ENCODE measurements at regions not wholly inside any gene's neighbourhood (a gene's known extent, or its start where the extent isn't known, plus 50 kb on each side); places are given as distances from the start of the nearest gene placed in this dataset.

DNA sequence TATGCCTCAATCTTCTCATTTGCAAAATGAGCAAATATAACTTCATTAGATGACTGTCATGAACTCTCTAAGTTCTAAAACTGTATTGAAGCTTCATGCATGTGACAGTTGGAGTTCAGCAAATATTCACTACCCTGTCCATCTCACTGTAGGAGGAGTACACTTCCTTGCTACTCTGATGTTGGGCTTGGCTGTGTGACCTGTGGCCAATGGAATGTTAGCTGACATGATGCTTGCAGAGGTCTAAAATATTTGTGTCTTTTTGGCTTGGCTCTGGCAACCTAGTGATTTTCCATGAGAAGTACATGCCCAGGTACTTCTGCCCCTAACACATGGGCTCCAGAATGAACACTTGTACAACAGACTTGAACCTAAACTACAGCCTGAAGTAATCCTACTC is 203.1 kb upstream of the ANKH start:
- no peak for DNase-seq

DNA sequence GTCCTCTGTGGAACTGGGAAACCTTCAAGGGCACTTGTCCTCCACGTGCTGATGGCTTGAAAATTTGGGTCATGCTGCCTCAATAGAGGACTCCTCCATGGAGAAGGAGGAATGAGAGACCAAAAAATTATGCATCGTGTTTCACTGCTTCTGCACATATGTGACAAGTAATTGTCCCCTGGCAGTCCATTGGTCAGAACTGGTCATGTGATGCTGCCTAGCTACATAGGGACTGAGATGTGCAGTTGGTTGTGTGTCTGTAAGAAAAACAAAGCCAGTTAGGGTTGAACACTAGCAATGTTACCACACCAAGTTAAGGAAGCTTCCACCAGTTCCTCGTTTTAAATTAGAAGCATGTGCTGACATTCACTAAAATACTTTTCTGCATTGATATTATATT is 201.9 kb upstream of the ANKH start:
- DNase-seq, result no peak

DNA sequence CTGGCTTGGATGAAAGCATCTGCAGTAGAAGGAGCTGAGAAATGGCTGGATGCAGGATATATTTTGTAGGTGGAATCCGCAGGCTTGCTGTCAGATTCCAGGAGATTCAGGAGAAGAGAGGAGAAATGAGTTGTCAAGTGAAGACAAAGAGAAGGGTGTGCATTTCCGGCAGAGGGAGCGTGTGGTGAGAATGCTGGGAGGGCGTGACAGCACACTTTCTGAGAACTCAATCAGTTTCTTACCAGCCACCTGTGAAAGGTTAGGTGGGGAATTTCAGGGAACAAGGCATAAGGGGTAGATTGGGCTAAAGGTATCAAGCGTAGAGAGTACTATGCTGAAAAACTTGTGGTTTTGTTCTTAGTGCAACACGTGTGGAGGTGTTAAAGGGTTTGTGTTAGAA is 199.3 kb upstream of the ANKH start:
- DNase-seq, result no peak

DNA sequence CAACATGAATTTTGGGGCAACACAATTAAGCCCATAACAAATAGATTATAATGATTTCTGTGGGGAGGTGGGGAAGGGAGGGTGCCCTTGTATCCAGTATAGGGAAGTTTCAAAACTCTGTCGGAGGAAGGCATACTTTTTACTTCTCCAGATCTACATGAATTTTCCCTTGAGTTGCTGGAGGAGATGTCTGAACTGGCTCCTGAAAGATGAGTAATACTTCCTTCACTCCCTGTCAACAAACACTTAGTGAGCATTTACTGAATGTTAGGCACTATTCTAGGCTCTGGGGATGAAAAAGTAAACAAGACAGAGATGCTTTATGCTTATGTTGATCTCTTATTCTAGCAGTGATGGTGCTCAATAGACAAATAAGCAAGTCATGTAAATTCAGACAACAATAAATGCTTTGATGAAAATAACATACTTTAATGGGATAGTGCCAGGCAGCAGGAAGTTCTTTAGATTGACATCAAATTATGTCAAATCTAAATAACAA is 197.9 kb upstream of the ANKH start:
- no peak for DNase-seq

DNA sequence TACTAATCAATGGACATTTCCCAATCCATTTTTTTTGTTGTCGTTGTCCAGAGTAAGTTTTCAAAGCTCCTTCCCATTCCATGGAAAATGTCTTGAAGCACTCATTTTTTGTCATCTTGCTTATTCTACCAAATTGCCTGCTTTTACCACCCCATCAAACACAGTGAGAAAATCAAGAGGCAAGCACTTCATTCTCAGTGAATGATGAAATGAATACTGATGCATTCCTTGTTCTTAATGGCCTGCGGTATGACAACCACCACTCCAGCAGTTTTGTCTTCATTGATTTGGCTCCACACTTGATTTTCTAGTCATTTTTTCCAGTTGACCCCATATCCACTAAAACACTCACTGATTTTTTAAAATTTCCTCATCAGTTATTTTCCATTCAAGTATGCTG is 193.5 kb upstream of the ANKH start:
- no peak for DNase-seq

DNA sequence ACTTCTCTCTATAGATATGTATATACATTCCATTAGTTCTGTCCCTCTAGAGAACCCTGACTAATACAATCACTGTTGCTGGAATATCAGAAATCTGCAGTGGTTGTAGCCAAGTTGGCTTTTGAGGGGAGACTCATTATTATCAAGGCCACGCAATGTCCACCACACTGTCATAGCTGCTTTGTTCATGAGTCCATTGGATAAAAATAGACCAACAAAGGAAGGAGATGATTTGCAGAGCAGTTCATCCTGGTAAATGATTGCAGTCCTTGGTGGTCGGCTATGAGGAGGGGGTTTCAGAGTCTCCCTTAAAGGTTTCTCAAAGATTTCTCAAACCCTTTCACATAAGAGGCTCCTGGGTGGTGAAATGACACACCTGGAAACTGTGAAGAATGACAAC is 192.8 kb upstream of the ANKH start:
- DNase-seq, result no peak

DNA sequence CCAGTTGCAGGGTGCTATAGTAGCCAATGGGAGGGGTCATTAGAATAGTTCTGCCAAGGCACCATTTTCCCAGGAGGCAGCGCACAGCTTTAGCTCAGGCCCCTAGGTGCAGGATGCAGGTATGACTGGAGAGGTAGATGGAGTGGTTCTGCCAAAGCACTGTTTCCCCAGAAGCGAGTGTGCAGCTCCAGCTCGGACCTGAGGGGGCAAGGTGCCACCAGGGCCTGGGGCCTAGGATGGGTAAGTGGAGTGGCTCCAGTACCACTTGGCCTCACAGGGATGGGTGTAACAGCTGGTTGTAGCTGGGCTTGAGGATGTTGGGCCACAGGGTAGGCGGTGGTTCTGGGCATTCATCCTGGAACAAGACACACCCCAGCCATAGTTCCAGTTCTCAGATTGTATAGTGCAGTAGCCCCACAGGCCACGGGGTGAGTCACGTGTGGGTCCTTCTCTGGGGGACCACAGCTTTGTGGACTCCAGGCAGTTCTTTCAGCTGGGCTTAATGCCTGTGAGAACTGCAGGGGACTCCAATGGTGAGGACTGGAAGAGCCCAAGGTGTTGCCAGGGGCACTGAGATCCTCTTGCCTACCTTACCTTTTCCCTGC is 185.5 kb upstream of the ANKH start:
- no peak for DNase-seq

DNA sequence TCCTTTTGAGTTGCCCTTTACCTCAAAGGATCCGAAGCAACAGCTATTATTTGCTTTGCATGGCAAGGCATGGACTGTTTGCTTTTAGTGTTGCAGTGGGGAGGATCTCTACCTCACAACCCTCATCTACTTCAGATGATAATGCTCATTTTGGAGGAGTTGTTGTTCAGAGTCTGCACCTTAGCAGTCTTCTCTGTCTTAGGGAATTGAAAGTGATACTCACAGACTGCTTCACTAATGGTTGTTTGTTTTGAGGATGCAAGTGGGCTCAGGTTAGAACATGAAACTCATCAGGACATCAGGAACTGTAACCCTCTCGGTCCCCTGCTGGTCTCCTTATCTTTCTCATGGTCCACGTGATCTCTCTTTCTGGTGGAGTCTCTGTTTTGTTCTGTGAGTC is 172.9 kb upstream of the ANKH start:
- DNase-seq, result no peak

DNA sequence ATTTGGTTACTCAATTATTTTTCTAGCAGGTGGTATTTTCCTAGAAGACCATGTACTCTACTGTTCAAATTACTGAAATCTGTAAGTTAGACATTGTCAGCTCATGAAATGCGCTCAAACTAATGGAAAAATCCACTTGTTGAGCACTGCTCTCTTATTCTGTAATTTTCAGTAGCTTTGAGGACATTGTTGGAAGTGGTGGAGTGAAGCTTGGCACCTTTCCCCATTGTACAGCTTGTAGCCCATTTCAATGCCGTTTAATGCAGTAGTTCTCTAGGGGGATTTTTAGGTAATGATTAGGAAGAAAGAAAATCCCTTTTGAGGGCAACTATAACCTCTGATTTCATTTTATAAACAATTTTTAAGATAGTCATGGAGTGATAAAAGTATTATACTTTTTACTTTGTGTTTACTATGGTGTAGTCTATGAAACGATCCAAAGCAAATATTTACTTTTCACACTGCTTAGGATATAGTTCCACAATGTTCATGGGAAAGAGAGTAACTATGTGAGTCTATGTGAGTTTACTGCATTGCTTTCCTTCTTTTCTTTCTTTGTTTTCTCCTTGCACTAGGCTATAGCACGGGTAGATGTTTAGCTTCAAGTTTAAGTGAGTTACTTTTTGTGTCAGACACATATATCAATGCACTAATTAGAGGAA is 165.8 kb upstream of the ANKH start:
- DNase-seq, result no peak

DNA sequence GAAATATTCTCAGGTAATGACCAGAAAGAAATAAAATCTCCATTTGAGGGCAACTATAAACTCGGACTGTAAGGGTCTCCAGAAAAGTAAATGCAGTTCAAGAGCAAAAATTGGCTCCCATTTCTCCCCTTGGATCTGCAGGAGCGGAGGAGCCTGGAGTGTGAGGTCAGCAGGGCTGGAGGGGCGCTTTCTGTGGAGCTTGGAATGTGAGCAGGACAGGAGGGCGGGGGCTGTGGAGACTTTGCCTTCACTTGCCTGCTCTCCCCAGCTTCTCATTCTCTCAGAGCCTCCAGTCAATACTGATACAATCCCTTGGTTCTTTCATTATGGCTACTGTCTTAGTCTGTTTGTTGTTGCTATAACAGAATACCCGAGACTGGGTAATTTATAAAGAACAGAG is 162.8 kb upstream of the ANKH start:
- no peak for DNase-seq

DNA sequence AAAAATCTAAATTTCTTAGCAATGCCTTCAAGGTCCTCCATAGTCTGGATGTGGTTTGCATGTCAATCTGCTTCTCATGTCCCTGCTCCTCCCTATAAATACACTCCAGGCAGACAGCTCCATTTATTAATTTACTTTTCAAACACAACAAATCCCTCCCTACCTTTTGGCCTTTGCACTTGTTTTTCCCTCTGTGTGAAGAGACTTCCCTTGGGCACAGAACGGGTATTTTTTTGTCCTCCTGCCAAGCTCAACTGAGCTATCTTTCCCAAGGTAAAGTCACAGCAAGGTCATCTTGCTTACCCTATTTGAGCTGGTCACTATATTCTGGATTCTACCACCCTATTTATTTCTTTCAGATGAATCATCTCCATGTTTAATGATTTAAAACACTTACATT is 159.6 kb upstream of the ANKH start:
- DNase-seq, result no peak

DNA sequence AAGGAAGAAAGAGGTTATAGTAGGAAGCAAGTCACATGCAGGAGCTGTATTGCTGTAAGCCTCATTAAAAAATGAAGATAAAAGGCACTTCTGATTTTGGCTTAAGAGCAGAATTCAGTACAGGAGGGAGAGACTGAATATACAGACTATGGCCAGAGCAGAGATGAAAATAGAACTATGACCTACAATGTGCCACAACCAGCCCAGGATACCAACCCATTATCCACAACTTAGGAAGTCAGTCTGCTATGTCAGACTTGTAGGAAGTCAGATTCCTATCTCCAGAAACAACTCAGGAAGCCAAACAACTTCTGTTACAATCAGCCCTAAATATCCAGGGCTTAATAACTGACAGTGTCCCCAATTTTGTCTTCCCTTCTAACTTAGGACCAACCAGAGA is 156.2 kb upstream of the ANKH start:
- DNase-seq, result no peak

DNA sequence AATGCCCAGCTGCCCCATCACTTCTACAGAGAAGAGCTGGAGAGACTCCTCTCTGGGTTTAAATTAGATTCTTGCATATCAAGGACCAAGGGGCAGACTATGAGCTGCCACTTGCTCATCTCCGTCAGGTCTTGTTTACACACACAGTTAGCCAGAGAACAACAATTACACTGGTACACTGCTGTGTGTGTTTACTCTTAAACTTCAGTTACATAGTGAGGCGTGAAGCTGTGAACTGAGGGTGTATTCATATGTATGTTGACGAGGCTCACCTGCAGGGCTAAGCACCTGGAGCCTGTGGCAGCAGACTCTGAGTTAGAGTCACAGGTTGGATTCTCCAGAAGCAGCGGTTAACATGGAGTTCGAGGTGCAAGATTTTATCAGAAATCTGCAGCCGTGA is 155.4 kb upstream of the ANKH start:
- no peak for DNase-seq

DNA sequence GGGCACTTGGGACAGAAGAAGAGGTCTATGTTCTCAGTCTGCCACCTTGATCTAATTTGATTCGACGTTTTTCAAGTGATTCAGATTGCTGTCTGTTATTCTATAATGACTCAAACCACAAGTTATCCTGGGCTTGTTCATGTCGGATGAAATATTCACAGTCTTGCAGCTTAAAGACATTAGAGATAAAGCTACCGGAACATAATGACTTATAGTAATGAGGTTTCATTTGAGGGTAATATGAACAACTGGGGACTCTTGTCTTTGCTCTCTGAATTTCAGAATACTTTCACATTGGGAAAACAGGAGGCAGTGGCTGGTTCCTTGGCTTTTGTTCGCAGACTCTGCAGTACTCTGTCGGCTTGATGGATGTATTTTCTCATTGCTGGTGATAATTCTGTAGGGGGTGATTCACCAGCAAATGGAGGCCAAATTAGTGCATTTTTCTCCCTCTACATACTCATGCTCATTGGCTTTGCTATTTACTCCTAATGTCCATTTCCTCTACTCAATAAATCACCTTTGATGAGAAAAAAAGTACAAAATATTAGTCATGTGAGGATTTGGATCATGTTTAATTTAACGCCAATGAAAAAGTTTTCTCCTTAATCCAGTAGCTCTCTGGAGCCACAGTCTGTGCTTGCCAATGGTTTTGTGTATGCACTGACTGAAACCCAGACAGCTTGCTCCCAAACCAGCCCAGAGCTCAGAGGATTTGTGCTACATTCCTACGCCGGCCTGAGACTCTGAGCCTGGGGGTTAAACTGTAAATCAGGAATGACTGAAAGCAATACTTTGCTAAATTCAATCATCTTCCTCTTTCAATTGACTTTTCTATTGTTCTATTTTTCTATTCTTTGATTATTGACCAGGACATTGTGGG is 154.7 kb upstream of the ANKH start:
- DNase-seq, result no peak

DNA sequence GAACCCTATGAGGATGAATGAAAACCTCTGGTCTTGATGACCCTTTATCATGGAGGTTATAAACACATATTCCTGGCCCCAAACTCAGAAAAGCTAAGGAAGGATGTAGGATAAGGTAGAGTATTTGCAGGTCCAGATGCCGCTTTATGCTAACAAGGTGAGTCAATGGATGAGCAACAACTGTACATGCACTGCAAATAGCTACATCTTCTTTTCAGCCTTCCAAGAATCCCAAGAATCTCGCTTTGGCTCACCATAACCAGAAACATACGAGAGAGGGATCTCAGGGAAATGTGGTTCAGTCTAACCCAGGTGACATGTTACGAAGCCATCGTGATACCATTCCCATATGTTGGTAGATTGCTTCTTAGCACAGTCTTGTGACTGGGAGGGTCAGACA is 152.3 kb upstream of the ANKH start:
- no peak for DNase-seq

DNA sequence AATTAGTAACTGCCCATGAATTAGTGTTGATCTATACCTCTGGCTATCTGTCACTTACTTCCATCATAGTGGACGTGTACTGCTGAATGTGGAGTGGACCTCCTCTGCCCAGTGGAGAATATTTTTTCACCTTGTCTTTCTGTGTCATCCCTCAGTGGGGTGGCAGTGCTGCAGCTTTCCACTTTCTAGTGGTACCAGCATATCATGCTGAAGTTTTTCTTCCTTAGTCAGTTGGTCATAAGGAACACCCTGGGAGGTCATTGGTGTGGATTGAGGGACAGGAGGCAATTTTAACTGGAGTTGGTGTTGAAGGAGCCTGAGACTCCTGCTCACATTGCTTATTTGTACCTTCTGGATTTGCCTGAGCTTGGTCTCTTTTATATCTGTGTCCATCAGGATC is 151.7 kb upstream of the ANKH start:
- no peak for DNase-seq

DNA sequence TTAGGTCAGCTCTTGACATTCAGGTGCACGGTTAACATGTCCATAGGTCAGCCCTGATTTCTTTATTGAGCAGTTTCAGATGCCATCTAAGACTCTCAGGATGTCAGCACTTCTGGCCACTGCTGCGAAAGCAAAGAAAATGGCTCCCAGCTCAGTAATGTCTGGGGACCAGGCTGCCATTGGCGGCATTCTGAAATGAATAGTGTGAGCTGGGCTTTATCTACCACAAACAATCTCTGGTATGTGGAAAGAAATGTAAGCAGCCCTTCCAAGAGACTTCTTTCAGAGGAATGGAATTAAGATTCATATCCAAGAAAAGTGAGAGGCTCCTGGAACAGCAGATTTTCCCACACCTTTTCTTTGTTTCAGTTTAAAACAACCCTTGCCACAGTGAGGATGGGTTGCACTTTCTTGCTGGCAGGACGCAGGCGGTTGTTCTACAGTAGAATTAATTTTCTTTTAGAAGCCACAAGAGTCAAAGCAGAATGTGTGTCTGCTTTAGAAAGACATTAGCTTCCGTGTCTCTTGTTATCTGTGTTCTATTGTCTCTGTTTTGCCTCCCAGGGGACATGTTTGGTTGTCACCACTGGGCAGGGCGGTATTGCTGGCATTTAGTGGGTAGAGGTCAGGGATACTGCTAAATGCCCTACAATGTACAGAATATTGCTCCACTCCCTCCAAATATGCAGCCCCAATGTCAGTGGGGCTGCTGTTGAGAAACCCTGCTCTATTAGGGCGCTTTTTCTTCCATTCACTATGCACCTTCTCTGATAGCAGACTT is 149.9 kb upstream of the ANKH start:
- no peak for DNase-seq

DNA sequence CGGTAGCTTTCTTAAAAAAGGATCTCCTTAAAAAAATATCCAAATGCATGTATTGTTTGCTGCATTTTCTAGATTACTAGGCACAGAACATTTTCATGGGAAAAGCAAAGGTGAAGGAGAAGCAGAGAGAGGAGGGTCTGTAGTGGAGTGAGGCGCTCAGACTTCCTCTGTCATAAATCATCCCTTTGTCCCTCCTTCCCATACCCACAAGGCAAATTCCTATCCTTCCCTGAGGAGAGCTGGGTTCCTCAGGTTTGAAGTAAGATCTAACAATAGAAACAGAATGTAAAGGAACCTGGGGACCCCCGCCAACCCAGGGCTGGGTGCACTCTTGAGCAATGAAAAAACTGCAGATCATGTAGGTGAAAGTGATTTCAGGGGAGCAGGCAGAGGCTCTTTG is 149.2 kb upstream of the ANKH start:
- no peak for DNase-seq

DNA sequence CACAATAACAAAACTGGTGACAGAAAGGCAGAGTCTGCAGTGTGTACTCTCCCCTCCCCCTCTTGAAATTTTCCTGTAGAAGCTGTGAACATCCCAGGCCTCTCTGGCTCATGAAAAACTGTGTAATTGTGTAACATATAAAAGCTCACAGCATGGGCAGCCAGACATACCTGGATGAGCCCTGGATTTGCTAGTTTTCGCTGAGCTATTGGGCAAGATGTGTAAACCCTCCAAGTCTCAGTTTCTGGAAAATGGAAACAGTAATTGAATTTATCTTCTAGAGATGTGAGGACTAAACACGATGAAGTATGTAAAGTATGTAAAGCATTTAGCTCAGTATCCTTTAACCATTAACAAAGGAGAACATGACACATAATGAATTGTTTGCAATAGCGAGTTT is 143.2 kb upstream of the ANKH start:
- DNase-seq, result no peak

DNA sequence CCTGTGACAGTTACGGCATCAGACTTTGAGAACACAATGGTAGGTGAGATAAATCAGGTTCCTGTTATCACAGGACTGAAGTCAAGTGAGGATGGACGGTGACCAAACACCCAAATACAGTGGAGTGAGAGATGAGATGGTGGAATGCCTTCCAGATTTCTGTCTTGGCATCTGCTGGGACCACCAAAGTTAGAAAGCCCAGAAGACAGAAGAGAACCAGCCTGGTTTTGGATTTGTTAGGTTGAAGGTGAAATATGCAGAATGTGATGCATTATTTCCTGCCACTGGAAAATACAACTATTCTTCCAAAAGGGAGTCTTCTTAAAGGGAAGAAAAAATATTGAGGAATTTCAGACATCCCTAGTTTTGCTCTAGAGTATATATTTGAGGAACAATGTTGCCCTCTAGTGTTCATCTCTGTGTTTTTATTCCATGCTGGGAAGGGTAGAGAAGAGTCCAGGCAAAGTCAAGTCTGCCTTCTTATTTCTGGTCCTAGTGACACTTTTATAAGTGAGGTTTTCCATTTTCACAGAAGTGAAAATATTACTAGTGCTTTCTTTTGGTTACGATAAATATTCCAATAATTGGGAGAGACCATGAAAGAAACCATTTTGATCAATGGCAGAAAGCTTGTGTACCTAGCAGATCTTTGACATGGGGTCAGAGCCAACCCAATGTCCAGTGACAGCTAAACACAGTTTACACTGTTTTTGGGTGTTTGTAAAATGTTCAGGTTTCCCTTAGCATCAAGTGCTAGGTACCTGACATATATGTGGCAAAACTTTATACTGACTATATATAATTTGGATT is 142.3 kb upstream of the ANKH start:
- DNase-seq, result peak; percentile 70

DNA sequence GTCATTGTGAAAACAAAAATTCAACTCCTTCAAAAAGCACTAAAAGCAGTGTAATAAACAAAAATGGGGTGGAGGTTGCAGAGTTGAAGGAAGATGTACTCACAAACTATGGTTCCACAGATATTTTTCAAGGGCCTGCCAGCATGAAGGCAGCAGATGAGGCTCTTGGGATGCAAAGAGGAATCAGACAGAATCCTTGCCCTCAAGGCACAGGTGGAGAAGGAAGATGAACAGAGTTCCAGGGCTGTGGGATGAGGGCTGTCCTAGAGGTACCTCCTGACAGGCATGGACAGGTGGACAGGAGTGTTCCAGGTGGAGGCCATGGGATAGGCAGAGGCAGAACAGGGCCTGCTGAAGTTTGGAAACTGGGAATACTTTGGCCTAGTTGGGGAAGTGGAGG is 140.5 kb upstream of the ANKH start:
- DNase-seq, result no peak

DNA sequence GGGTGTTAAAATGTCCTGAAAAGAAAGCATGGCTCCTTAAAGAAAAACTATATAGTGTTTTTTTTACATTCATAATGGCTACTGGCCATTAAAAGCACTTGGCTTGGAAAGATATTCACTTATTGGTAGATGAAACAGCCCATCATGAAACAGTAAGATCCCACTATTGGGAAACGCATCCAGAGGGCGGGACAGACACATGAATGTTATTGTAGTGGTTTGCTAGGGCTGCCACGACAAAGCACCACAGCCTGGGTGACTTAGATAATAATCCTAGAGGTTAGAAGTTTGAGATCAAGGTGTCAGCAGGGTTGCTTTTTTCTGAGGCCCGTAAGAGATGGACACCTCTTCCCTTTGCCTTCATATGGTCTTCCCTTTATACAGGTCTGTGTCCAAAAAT is 139.4 kb upstream of the ANKH start:
- DNase-seq, result no peak
